ENCODE measurements at regions not wholly inside any gene's neighbourhood (a gene's known extent, or its start where the extent isn't known, plus 50 kb on each side); places are given as distances from the start of the nearest gene placed in this dataset.
"Not testable (repeated sequence)": the region's sequence is repeated elsewhere in the genome, so short reads cannot be mapped to it uniquely, and the experiment has no call there.

DNA sequence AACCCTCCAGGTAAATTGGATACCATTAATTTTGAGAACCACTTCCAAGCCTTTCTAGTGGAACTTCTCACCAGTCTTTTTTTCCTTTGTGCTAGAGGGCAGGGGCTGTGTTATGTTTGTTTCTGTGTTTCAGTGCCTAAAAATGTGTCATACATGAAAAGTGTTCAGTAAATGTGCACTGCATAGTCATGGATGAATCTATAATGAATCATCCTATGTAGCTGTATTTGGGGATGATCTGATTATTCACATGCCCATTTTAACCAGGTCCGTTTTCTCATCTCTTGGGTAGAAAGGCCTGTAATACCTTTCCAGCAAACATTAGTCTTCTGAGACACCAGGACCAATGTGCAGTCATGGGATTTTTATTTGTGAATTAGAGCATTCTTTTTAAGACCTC, 583.0 kb upstream of the GOLIM4 start:
- H3K4me3 ChIP-seq (ENCODE audit: low read depth, low read length) = no peak overlapping the region
- no peak for DNase-seq (ENCODE audit: low read depth)
- TF ChIP-seq, protein P1, sequence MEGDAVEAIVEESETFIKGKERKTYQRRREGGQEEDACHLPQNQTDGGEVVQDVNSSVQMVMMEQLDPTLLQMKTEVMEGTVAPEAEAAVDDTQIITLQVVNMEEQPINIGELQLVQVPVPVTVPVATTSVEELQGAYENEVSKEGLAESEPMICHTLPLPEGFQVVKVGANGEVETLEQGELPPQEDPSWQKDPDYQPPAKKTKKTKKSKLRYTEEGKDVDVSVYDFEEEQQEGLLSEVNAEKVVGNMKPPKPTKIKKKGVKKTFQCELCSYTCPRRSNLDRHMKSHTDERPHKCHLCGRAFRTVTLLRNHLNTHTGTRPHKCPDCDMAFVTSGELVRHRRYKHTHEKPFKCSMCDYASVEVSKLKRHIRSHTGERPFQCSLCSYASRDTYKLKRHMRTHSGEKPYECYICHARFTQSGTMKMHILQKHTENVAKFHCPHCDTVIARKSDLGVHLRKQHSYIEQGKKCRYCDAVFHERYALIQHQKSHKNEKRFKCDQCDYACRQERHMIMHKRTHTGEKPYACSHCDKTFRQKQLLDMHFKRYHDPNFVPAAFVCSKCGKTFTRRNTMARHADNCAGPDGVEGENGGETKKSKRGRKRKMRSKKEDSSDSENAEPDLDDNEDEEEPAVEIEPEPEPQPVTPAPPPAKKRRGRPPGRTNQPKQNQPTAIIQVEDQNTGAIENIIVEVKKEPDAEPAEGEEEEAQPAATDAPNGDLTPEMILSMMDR (IDR thresholded peaks at IDR 0.05; ENCODE audit: insufficient read depth, low read depth, low read length) = no peak

GRCh38 chr3:168671091-168671490, 575.4 kb upstream of the GOLIM4 start:
- TF ChIP-seq, protein P1 (IDR thresholded peaks at IDR 0.05; ENCODE audit: insufficient read depth, low read depth, low read length) = no peak
- H3K4me3 ChIP-seq (ENCODE audit: low read depth, low read length) = no peak overlapping the region
- no peak for DNase-seq (ENCODE audit: low read depth)

- not testable (repeated sequence) for H3K4me3 ChIP-seq (ENCODE audit: low read depth, low read length); DNase-seq (ENCODE audit: low read depth)
Observed at GRCh38 chr3:168660879-168661657, 565.3 kb upstream of the GOLIM4 start.

DNA sequence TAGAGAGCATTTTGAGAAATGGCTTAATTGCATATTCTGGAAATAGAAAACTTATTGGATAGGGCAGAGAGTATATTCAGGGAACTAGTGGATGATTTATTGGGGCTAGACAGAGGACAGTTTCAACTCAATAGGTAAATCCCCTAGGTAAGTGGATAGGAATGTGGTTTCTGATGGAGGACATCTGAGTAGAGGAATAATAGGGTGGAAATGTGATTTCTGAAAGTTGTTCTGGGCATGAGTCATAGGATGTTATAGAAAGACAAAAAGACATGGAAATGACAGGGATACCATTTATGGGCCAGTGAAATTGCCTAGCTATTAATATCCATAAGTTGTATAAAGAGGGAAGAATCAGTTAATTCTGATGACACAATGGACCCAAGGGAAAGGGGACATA, 563.3 kb upstream of the GOLIM4 start:
- no peak for DNase-seq (ENCODE audit: low read depth)
- TF ChIP-seq, protein P1 (IDR thresholded peaks at IDR 0.05; ENCODE audit: insufficient read depth, low read depth, low read length) = no peak
- no peak overlapping the region for H3K4me3 ChIP-seq (ENCODE audit: low read depth, low read length)

- no peak overlapping the region for H3K4me3 ChIP-seq (ENCODE audit: low read depth, low read length)
- no peak for DNase-seq (ENCODE audit: low read depth)
- TF ChIP-seq, protein P1 (IDR thresholded peaks at IDR 0.05; ENCODE audit: insufficient read depth, low read depth, low read length) = no peak
Observed at GRCh38 chr3:168655611-168656010, 559.9 kb upstream of the GOLIM4 start.

DNA sequence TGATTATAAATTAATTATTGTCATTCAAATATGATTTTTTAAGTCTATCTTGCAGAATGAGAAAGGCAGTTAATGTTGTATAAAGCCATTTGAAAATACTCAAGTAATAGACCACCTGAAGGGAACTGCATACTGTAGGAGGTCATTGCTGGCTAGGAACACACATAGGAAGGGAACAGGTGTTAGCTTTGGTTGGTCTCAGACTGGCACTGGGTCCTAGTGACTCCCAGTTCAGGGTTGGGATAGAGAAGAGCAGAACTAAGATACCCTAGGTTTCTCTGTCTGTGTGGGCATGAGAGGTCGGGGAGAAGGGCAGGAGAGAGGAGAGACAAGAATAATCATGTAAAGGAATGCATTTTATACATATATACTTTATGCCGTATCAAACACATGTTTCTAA, 559.0 kb upstream of the GOLIM4 start:
- H3K4me3 ChIP-seq (ENCODE audit: low read depth, low read length) = no peak overlapping the region
- TF ChIP-seq, protein P1 (IDR thresholded peaks at IDR 0.05; ENCODE audit: insufficient read depth, low read depth, low read length) = no peak
- no peak for DNase-seq (ENCODE audit: low read depth)

DNA sequence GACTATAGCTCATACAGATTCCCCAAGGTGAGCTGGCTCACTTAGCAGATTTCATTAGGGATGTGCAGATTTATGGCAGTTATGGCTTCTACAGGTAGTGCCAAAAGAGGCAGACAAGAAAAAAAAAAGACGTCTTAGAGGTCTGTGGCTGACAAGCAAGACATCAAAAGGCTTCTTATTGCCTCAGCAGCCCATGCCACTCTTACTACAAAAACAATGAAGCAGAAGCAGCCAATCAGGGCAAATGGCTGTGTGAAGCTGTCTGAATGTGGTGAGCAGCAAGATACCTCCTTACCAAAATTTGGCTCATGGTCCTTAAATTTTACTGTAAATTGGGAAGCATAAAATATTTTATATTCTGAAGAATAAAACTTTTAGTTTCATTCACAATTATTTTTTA, 557.5 kb upstream of the GOLIM4 start:
- TF ChIP-seq, protein P1 (IDR thresholded peaks at IDR 0.05; ENCODE audit: insufficient read depth, low read depth, low read length) = no peak
- H3K4me3 ChIP-seq (ENCODE audit: low read depth, low read length) = no peak overlapping the region
- DNase-seq (ENCODE audit: low read depth) = no peak

All from fibroblast of villous mesenchyme (primary cell).